GM10266 (cell line): ENCODE measurements at regions not wholly inside any gene's neighbourhood (a gene's known extent, or its start where the extent isn't known, plus 50 kb on each side); places are given as distances from the start of the nearest gene placed in this dataset.

Source experiments
- DNase-seq: peaks from one replicate; pipeline ENCODE4 v3.0.0; 2012; ENCODE audit errors: extremely low spot score
- CTCF ChIP-seq: IDR thresholded peaks from 2 replicates; pipeline ENCODE4 v1.5.1; 2012; ENCODE audit warnings: mild to moderate bottlenecking, low read depth; ENCODE audit not compliant: control insufficient read depth, insufficient read depth; ENCODE audit errors: missing control alignments

- no peak for TF ChIP-seq CTCF
- DNase-seq: no peak
These were observed 265.5 kb downstream of the CYRIA start for GRCh38 chr2:16400127-16400623.

GRCh38 chr2:16398486-16399043, 267.1 kb downstream of the CYRIA start:
- TF ChIP-seq CTCF: no peak
- no peak for DNase-seq

- TF ChIP-seq CTCF: no peak
- DNase-seq: no peak
These were observed 267.8 kb downstream of the CYRIA start for GRCh38 chr2:16397681-16398475.

- TF ChIP-seq CTCF: no peak
- DNase-seq: no peak
These were observed 268.6 kb downstream of the CYRIA start for GRCh38 chr2:16396986-16397385.

- no peak for DNase-seq
- TF ChIP-seq CTCF: no peak
These were observed 269.5 kb downstream of the CYRIA start for GRCh38 chr2:16396171-16396570.

- no peak for DNase-seq
- no peak for TF ChIP-seq CTCF
These were observed 270.0 kb downstream of the CYRIA start for GRCh38 chr2:16395601-16396000.

- TF ChIP-seq CTCF: no peak
- no peak for DNase-seq
These were observed 270.6 kb downstream of the CYRIA start for GRCh38 chr2:16394986-16395550.
